Epithelial cell of esophagus (primary cell): ENCODE measurements at regions not wholly inside any gene's neighbourhood (a gene's known extent, or its start where the extent isn't known, plus 50 kb on each side); places are given as distances from the start of the nearest gene placed in this dataset.

Source experiments
- DNase-seq: peaks from one replicate; pipeline ENCODE4 v3.0.0; 2010; ENCODE audit warnings: low read depth
- H3K4me3 ChIP-seq: 2 replicates; pipeline ENCODE4 v1.5.1; 2011; ENCODE audit warnings: mild to moderate bottlenecking, low read length, control low read depth
- CTCF ChIP-seq: IDR thresholded peaks from 2 replicates; pipeline ENCODE4 v1.5.1; 2011; ENCODE audit warnings: low read depth, mild to moderate bottlenecking, low read length, control low read depth, inconsistent platforms; ENCODE audit not compliant: insufficient read depth; ENCODE audit errors: missing control alignments

- DNase-seq, result no peak
- no peak for TF ChIP-seq CTCF
- no peak overlapping the region for H3K4me3 ChIP-seq
These were observed 127.6 kb upstream of the VGLL2 start for GRCh38 chr6:117137711-117138110.

GRCh38 chr6:117138425-117138824 is 126.9 kb upstream of the VGLL2 start:
- no peak overlapping the region for H3K4me3 ChIP-seq
- DNase-seq, result no peak
- no peak for TF ChIP-seq CTCF

GRCh38 chr6:117138920-117139319 is 126.4 kb upstream of the VGLL2 start:
- no peak for TF ChIP-seq CTCF
- no peak for DNase-seq
- no peak overlapping the region for H3K4me3 ChIP-seq

GRCh38 chr6:117142142-117142541 is 123.2 kb upstream of the VGLL2 start:
- no peak overlapping the region for H3K4me3 ChIP-seq
- no peak for TF ChIP-seq CTCF

GRCh38 chr6:117142995-117143394 is 122.4 kb upstream of the VGLL2 start:
- no peak for DNase-seq
- TF ChIP-seq CTCF, result no peak
- H3K4me3 ChIP-seq, result no peak overlapping the region

More at GRCh38 chr6:117142142-117142541, 123.2 kb upstream of the VGLL2 start:
- no peak for DNase-seq

- no peak overlapping the region for H3K4me3 ChIP-seq
- TF ChIP-seq CTCF, result no peak
- no peak for DNase-seq
These were observed 121.7 kb upstream of the VGLL2 start for GRCh38 chr6:117143647-117144046.

- no peak for DNase-seq
- H3K4me3 ChIP-seq, result no peak overlapping the region
- TF ChIP-seq CTCF, result no peak
These were observed 119.4 kb upstream of the VGLL2 start for GRCh38 chr6:117145940-117146339.
